SK-N-SH (cell line): ENCODE measurements at regions not wholly inside any gene's neighbourhood (a gene's known extent, or its start where the extent isn't known, plus 50 kb on each side); places are given as distances from the start of the nearest gene placed in this dataset.

Experiments
- CTCF ChIP-seq: fragments of 200-600 bp; sonication (generic); IDR thresholded peaks from 2 replicates; pipeline ENCODE4 v1.6.1; 2017; ENCODE audit warnings: antibody characterized with exemption, mild to moderate bottlenecking, moderate library complexity
- GABPA ChIP-seq: IDR thresholded peaks from 2 replicates; pipeline ENCODE4 v1.4.0; 2012; ENCODE audit warnings: low read depth, mild to moderate bottlenecking
- RAD21 ChIP-seq: IDR thresholded peaks from 2 replicates; pipeline ENCODE4 v1.6.1; 2012; ENCODE audit warnings: mild to moderate bottlenecking, low read length
- USF1 ChIP-seq: IDR thresholded peaks from 2 replicates; pipeline ENCODE4 v1.4.0; 2012; ENCODE audit warnings: low read depth, borderline replicate concordance

GRCh38 chr19:56964410-56964920 is 123.9 kb upstream of the PEG3 start:
- TF ChIP-seq CTCF (no peak), RAD21 (no peak), USF1 (no peak), GABPA (no peak)
